ENCODE measurements at regions not wholly inside any gene's neighbourhood (a gene's known extent, or its start where the extent isn't known, plus 50 kb on each side); places are given as distances from the start of the nearest gene placed in this dataset.

GRCh38 chr1:94602316-94602715 lies 60.8 kb upstream of the F3 start:
- DNase-seq (ENCODE audit: low spot score), result no peak
- in situ Hi-C loops (cut with MboI; ENCODE audit: low pct_unique_long_range_greater_than_20kb, low sequenced_read_pairs, unreplicated experiment), result no loop called here
- TF ChIP-seq, protein P1, sequence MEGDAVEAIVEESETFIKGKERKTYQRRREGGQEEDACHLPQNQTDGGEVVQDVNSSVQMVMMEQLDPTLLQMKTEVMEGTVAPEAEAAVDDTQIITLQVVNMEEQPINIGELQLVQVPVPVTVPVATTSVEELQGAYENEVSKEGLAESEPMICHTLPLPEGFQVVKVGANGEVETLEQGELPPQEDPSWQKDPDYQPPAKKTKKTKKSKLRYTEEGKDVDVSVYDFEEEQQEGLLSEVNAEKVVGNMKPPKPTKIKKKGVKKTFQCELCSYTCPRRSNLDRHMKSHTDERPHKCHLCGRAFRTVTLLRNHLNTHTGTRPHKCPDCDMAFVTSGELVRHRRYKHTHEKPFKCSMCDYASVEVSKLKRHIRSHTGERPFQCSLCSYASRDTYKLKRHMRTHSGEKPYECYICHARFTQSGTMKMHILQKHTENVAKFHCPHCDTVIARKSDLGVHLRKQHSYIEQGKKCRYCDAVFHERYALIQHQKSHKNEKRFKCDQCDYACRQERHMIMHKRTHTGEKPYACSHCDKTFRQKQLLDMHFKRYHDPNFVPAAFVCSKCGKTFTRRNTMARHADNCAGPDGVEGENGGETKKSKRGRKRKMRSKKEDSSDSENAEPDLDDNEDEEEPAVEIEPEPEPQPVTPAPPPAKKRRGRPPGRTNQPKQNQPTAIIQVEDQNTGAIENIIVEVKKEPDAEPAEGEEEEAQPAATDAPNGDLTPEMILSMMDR (IDR thresholded peaks at IDR 0.05; ENCODE audit: extremely low read depth, insufficient read depth, missing control alignments), result no peak

- in situ Hi-C loops (cut with MboI; ENCODE audit: low pct_unique_long_range_greater_than_20kb, low sequenced_read_pairs, unreplicated experiment), result no loop called here
- TF ChIP-seq, protein P1 (IDR thresholded peaks at IDR 0.05; ENCODE audit: extremely low read depth, insufficient read depth, missing control alignments), result no peak
- DNase-seq (ENCODE audit: low spot score), result no peak
Observed at GRCh38 chr1:94600556-94600955, 59.0 kb upstream of the F3 start.

DNA sequence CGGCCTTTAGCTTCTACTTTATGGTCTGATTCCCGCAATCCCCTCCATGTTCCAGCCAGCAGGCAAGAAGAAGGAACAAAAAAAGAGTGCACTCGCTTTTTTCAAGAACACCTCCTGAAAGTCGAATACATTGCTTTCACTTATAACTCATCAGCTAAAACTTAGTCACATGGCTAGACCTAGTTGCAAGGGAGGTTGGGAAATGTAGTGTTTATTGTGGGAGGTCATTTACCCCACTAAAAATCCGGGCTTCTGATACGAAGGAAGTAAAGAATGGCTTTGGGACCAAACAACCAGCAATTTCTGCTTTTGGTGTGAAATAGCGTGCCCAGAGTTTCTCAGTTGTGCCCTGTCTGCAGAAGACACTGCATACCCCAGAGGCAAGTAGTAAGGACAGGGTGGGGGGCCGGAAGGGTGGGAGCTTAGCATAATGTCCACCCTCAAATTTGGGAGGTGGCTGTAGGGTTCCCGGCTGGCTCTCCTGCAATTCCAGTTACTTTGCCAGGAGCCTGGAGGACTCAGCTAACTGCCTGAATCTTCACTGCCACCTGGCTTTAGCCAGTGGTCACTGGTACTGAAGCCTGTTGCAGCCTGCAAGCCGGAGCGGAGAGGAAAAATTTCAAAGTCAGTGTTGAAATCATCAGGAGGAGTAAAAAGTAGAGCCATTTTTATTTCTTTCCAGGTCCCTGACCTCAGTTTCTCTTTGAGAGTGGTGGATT lies 57.7 kb upstream of the F3 start:
- TF ChIP-seq, protein P1 (IDR thresholded peaks at IDR 0.05; ENCODE audit: extremely low read depth, insufficient read depth, missing control alignments), result no peak
- in situ Hi-C loops (cut with MboI; ENCODE audit: low pct_unique_long_range_greater_than_20kb, low sequenced_read_pairs, unreplicated experiment), result no loop called here
- DNase-seq (ENCODE audit: low spot score), result no peak

GRCh38 chr1:94597701-94598100 lies 56.1 kb upstream of the F3 start:
- in situ Hi-C loops (cut with MboI; ENCODE audit: low pct_unique_long_range_greater_than_20kb, low sequenced_read_pairs, unreplicated experiment), result no loop called here
- TF ChIP-seq, protein P1 (IDR thresholded peaks at IDR 0.05; ENCODE audit: extremely low read depth, insufficient read depth, missing control alignments), result no peak
- no peak for DNase-seq (ENCODE audit: low spot score)

DNA sequence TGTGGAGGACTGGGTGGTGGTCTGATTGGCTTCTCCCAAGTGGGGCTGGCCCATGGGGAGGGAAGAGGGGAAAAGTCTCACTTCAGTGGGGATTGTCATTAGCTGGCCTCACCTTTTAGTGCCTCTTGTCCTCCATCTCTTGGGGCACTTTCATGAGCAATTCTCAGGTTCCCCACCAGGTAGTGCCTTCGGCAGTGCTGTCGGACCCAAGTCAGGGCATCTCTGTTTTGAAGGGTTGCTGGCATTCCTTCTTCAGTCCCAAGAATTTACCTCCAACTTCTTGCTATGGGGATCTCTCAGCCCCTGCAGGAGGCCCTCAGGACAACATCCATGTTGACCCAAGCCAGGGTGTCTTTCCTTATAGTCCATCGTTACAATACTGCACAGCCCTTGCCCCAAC lies 54.7 kb upstream of the F3 start:
- in situ Hi-C loops (cut with MboI; ENCODE audit: low pct_unique_long_range_greater_than_20kb, low sequenced_read_pairs, unreplicated experiment), result no loop called here
- TF ChIP-seq, protein P1 (IDR thresholded peaks at IDR 0.05; ENCODE audit: extremely low read depth, insufficient read depth, missing control alignments), result no peak
- no peak for DNase-seq (ENCODE audit: low spot score)

GRCh38 chr1:94595658-94596057 lies 54.1 kb upstream of the F3 start:
- TF ChIP-seq, protein P1 (IDR thresholded peaks at IDR 0.05; ENCODE audit: extremely low read depth, insufficient read depth, missing control alignments), result no peak
- no peak for DNase-seq (ENCODE audit: low spot score)
- in situ Hi-C loops (cut with MboI; ENCODE audit: low pct_unique_long_range_greater_than_20kb, low sequenced_read_pairs, unreplicated experiment), result no loop called here

Measured in GM13977 (cell line).